ENCODE measurements at regions not wholly inside any gene's neighbourhood (a gene's known extent, or its start where the extent isn't known, plus 50 kb on each side); places are given as distances from the start of the nearest gene placed in this dataset.

DNA sequence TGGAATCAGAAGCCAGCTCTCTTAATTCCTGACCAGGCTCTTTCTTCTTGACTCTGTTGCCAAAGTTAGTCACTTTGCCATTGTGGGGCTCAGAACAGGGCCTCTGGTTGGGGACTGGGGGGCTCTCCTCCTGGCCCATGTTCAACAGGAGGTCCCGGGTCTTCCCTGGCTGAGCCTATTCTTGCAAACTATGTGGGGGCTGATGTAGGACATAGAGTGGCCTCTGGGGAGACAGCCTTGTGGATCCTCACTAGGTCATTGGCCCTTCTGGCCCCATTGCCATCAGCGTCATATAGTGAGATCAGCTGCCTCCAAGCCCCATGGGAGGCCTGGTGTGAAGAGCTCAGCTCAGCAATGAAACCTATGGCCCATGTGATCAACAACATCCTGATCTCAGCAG is 77.6 kb upstream of the LEP start:
- no peak overlapping the region for H3K4me2 ChIP-seq (ENCODE audit: control insufficient read depth, insufficient read depth)
- no peaks in the 10 kb centered on the region for H3K36me3 ChIP-seq (ENCODE audit: control insufficient read depth in 2 of 2, insufficient read depth in 2 of 2, low read length in 1 of 2)
- no peak for FAIRE-seq
- CTCF ChIA-PET, result no interaction called here
- no peaks in the 10 kb centered on the region for H3K9me3 ChIP-seq (replicated peaks; ENCODE audit: control insufficient read depth, insufficient read depth, low read length)
- no peak for ATAC-seq
- H3K4me3 ChIP-seq, result no peak overlapping the region
- 11% methylated on average over 2 of the region's 2 CpGs for WGBS (ENCODE audit: insufficient coverage, insufficient replicate concordance, low lambda C conversion rate, missing lambda C conversion rate)
- BruUV-seq (replicated peaks), result no TSS peak
- no peak for DNase-seq (ENCODE audit: low read depth, low spot score)
- H3K79me2 ChIP-seq (ENCODE audit: control insufficient read depth, insufficient read depth, low read length), result no peaks in the 10 kb centered on the region
- RAD21 ChIA-PET (ENCODE audit: unreplicated experiment), result no interaction called here
- H3K4me1 ChIP-seq (ENCODE audit: control insufficient read depth, insufficient read depth, low read length), result no peaks in the 10 kb centered on the region
- no peaks in the 10 kb centered on the region for H4K20me1 ChIP-seq (ENCODE audit: control insufficient read depth, insufficient read depth)
- no peak overlapping the region for H3K27ac ChIP-seq (ENCODE audit: control insufficient read depth, insufficient read depth)
- POLR2A ChIA-PET, result no interaction called here
- SMC1A ChIA-PET (ENCODE audit: uncharacterized antibody, unreplicated experiment), result no interaction called here
- no peak overlapping the region for H2AFZ ChIP-seq (ENCODE audit: control insufficient read depth, low read depth, low read length)
- peaks cover 18 to 27% of the 10 kb centered on the region in 2 experiments for H3K27me3 ChIP-seq (replicated peaks in 1 of 2; ENCODE audit: control insufficient read depth in 2 of 2, insufficient read depth in 2 of 2, low read length in 1 of 2)
- no peak for TF ChIP-seq POLR2AphosphoS5 (IDR thresholded peaks at IDR 0.05; ENCODE audit: low read length)
- in situ Hi-C loops (cut with MboI) (no loop called here), intact Hi-C loops (cut with micrococcal nuclease; ENCODE audit: unreplicated experiment) (no loop called here)
- no peak overlapping the region for H3K9ac ChIP-seq (ENCODE audit: control insufficient read depth, insufficient read depth, low read length)

- Histone ChIP-seq H3K27me3 (replicated peaks in 1 of 2; ENCODE audit: control insufficient read depth in 2 of 2, insufficient read depth in 2 of 2, low read length in 1 of 2) (peaks cover 21 to 27% of the 10 kb centered on the region in 2 experiments), H3K36me3 (ENCODE audit: control insufficient read depth in 2 of 2, insufficient read depth in 2 of 2, low read length in 1 of 2) (no peaks in the 10 kb centered on the region), H3K9ac (ENCODE audit: control insufficient read depth, insufficient read depth, low read length) (no peak overlapping the region), H3K4me1 (ENCODE audit: control insufficient read depth, insufficient read depth, low read length) (no peaks in the 10 kb centered on the region), H3K4me2 (ENCODE audit: control insufficient read depth, insufficient read depth) (no peak overlapping the region), H3K27ac (ENCODE audit: control insufficient read depth, insufficient read depth) (no peak overlapping the region), H4K20me1 (ENCODE audit: control insufficient read depth, insufficient read depth) (no peaks in the 10 kb centered on the region), H3K4me3 (no peak overlapping the region), H3K79me2 (ENCODE audit: control insufficient read depth, insufficient read depth, low read length) (no peaks in the 10 kb centered on the region), H3K9me3 (replicated peaks; ENCODE audit: control insufficient read depth, insufficient read depth, low read length) (no peaks in the 10 kb centered on the region), H2AFZ (ENCODE audit: control insufficient read depth, low read depth, low read length) (no peak overlapping the region)
- SMC1A ChIA-PET (ENCODE audit: uncharacterized antibody, unreplicated experiment), result no interaction called here
- no peak for TF ChIP-seq ATF3 (IDR thresholded peaks at IDR 0.05; ENCODE audit: borderline replicate concordance, extremely low read depth, low read depth, low read length)
- no peak for TF ChIP-seq MEF2B (IDR thresholded peaks at IDR 0.05; ENCODE audit: partially characterized antibody, poor library complexity, severe bottlenecking)
- no peak for TF ChIP-seq SMAD1 (IDR thresholded peaks at IDR 0.05; ENCODE audit: low read depth, partially characterized antibody)
- TF ChIP-seq LARP7 (IDR thresholded peaks at IDR 0.05), result no peak
- TF ChIP-seq HDGF (IDR thresholded peaks at IDR 0.05), result no peak
- TF ChIP-seq, protein P1, sequence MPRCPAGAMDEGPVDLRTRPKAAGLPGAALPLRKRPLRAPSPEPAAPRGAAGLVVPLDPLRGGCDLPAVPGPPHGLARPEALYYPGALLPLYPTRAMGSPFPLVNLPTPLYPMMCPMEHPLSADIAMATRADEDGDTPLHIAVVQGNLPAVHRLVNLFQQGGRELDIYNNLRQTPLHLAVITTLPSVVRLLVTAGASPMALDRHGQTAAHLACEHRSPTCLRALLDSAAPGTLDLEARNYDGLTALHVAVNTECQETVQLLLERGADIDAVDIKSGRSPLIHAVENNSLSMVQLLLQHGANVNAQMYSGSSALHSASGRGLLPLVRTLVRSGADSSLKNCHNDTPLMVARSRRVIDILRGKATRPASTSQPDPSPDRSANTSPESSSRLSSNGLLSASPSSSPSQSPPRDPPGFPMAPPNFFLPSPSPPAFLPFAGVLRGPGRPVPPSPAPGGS (IDR thresholded peaks at IDR 0.05; ENCODE audit: borderline replicate concordance, insufficient read depth, low read depth, low read length, poor library complexity, severe bottlenecking), result no peak
- TF ChIP-seq JUND (IDR thresholded peaks at IDR 0.05; ENCODE audit: low read depth, low read length), result no peak
- no peak for TF ChIP-seq STAT1 (conservative IDR thresholded peaks at IDR 0.05)
- DNase-seq (ENCODE audit: low read depth, low spot score) (no peak), FAIRE-seq (no peak), ATAC-seq (no peak)
- 50% methylated on average over 6 of the region's 6 CpGs for WGBS (ENCODE audit: insufficient coverage, insufficient replicate concordance, low lambda C conversion rate, missing lambda C conversion rate)
- no TSS peak for BruUV-seq (replicated peaks)
- RAD21 ChIA-PET (ENCODE audit: unreplicated experiment), result no interaction called here
- in situ Hi-C loops (cut with MboI) (no loop called here), intact Hi-C loops (cut with micrococcal nuclease; ENCODE audit: unreplicated experiment) (no loop called here)
- POLR2A ChIA-PET, result no interaction called here
- CTCF ChIA-PET, result interaction anchor here (1.7 kb wide), 1 partner anchor 29 kb away, joined by 3 read pairs; no protein-coding TSS in a partner anchor
Observed at GRCh38 chr7:128164061-128164954, 76.8 kb upstream of the LEP start.
